ENCODE measurements at regions not wholly inside any gene's neighbourhood (a gene's known extent, or its start where the extent isn't known, plus 50 kb on each side); places are given as distances from the start of the nearest gene placed in this dataset.

GRCh38 chr18:59961070-59961469, 61.3 kb downstream of the PMAIP1 start:
- peak; percentile 91 for DNase-seq (ENCODE audit: low spot score)

GRCh38 chr18:59960272-59960671, 60.5 kb downstream of the PMAIP1 start:
- peak; percentile 59 for DNase-seq (ENCODE audit: low spot score)

- peak; percentile 54 for DNase-seq (ENCODE audit: low spot score)
These were observed 59.8 kb downstream of the PMAIP1 start for GRCh38 chr18:59959606-59960005.

DNA sequence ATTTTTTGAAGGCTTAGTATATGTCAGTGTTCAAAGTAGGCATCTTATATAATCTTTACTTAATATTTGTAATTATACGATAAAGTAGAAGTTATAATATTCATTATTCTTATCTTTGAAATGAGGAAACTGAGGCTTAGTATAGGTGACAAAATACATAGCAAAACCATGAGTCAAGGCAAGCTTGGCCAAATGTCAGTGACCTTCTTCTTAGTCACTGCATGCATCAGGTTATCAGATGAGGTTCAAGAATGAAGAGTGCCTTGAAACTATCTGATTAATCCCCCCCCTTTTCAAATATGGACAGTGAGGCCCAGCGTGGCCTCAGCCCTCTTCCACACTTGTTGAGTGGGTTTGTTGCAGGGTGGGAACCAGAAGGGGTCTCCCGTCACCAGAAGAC, 59.3 kb downstream of the PMAIP1 start:
- peak; percentile 17 for DNase-seq (ENCODE audit: low spot score)

DNA sequence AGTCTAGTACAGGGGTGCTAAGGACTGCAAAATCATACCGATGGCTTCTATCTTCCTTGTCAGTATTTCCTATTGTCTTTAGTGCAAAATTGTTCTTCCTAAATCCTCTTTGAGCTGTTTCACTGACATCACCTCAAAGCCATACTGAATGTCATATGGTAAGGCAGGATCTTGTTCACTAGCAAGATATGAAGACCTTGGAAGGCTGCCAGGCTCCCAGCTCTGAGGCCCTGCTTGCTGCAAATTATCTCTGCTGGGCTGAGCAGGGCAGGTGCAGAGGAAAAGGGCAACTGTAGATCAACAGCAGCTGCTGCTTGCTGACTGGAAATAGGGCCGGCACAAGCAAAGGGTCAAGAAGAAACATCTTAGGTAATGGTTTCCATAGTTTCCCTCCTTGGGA, 58.2 kb downstream of the PMAIP1 start:
- peak; percentile 96 for DNase-seq (ENCODE audit: low spot score)

GRCh38 chr18:59954755-59955156, 55.0 kb downstream of the PMAIP1 start:
- peak; percentile 20 for DNase-seq (ENCODE audit: low spot score)

GRCh38 chr18:59954241-59954640, 54.4 kb downstream of the PMAIP1 start:
- DNase-seq (ENCODE audit: low spot score) = peak; percentile 34
